Liver (tissue), 8 donors: ENCODE measurements at regions not wholly inside any gene's neighbourhood (a gene's known extent, or its start where the extent isn't known, plus 50 kb on each side); places are given as distances from the start of the nearest gene placed in this dataset.

Experiments used
- DNase-seq: peaks from one replicate; pipeline ENCODE4 v3.0.0-alpha.2; 2017; ENCODE audit warnings: low spot score
- H3K27ac ChIP-seq, 2 donors: one replicate each; pipeline ENCODE4 v1.7.0; 2013; ENCODE audit warnings: inconsistent platforms in 2 of 2, low read length in 2 of 2, control low read depth in 1 of 2, low read depth in 1 of 2, mild to moderate bottlenecking in 1 of 2
- H3K27me3 ChIP-seq, 4 donors: one replicate each; pipeline versions ENCODE4 v1.6.1 to v1.7.0; 2013; ENCODE audit warnings: low read length in 3 of 4, inconsistent platforms in 1 of 4, mild to moderate bottlenecking in 1 of 4, moderate library complexity in 1 of 4; ENCODE audit not compliant: control insufficient read depth in 4 of 4, insufficient read depth in 4 of 4
- H3K36me3 ChIP-seq, 4 donors: one replicate each; pipeline versions ENCODE4 v1.6.1 to v1.7.0; 2013; ENCODE audit warnings: low read length in 3 of 4, mild to moderate bottlenecking in 3 of 4, low read depth in 1 of 4, moderate library complexity in 1 of 4; ENCODE audit not compliant: control insufficient read depth in 4 of 4, insufficient read depth in 3 of 4
- H3K4me1 ChIP-seq, 4 donors: one replicate each; pipeline versions ENCODE4 v1.6.1 to v1.7.0; 2013; ENCODE audit warnings: low read length in 3 of 4, mild to moderate bottlenecking in 3 of 4, moderate library complexity in 1 of 4; ENCODE audit not compliant: control insufficient read depth in 4 of 4, insufficient read depth in 4 of 4
- H3K4me3 ChIP-seq, 3 donors: one replicate each; pipeline versions ENCODE4 v1.6.1 to v1.7.0; 2013; ENCODE audit warnings: low read length in 3 of 3, control low read depth in 1 of 3, low read depth in 1 of 3, mild to moderate bottlenecking in 1 of 3
- H3K9ac ChIP-seq, 2 donors: one replicate each; pipeline ENCODE4 v1.7.0; 2013; ENCODE audit warnings: low read length in 2 of 2, mild to moderate bottlenecking in 2 of 2, moderate library complexity in 2 of 2, control low read depth in 1 of 2, low read depth in 1 of 2
- H3K9me3 ChIP-seq, 4 donors: one replicate each; pipeline versions ENCODE4 v1.6.1 to v1.7.0; 2013; ENCODE audit warnings: low read length in 3 of 4; ENCODE audit not compliant: control insufficient read depth in 4 of 4
- FOXA1 ChIP-seq: IDR thresholded peaks from 2 replicates; pipeline ENCODE4 v1.6.1; 2016; ENCODE audit warnings: antibody characterized with exemption
- HNF4A ChIP-seq, 2 donors: conservative IDR thresholded peaks; 2 replicates each; pipeline ENCODE4 v1.6.1; 2016; ENCODE audit warnings: antibody characterized with exemption in 2 of 2, mild to moderate bottlenecking in 2 of 2
- JUND ChIP-seq, 2 donors: IDR thresholded peaks; 2 replicates each; pipeline ENCODE4 v1.6.1; 2016; ENCODE audit warnings: antibody characterized with exemption in 2 of 2
- NR2F2 ChIP-seq: IDR thresholded peaks from 2 replicates; pipeline ENCODE4 v1.6.1; 2016; ENCODE audit warnings: antibody characterized with exemption
- RAD21 ChIP-seq, 2 donors: IDR thresholded peaks; 2 replicates each; pipeline ENCODE4 v1.6.1; 2016; ENCODE audit warnings: antibody characterized with exemption in 2 of 2, mild to moderate bottlenecking in 2 of 2
- WGBS: extraction: QIAGEN DNeasy Blood & Tissue Kit; methylation state at CpG from one replicate; pipeline ENCODE4 v1.1.7; 2013; 5-methylcytosine and 5-hydroxymethylcytosine counted together
- TF ChIP-seq, protein P1 (sequence below): IDR thresholded peaks from 2 replicates; pipeline ENCODE4 v1.6.1; 2016; ENCODE audit warnings: antibody characterized with exemption
- TF ChIP-seq, protein P2 (sequence below): IDR thresholded peaks from 2 replicates; pipeline ENCODE4 v1.6.1; 2016; ENCODE audit warnings: antibody characterized with exemption, mild to moderate bottlenecking
- TF ChIP-seq, protein P3 (sequence below): fragments of 150-350 bp; IDR thresholded peaks from 2 replicates; pipeline ENCODE4 v1.5.1; 2017; ENCODE audit warnings: improper control_type of control experiment, low read depth, low read length; ENCODE audit not compliant: missing input control
- TF ChIP-seq, protein P4 (sequence below): IDR thresholded peaks from 2 replicates; pipeline ENCODE4 v1.6.1; 2016; ENCODE audit warnings: antibody characterized with exemption
- donor health status: healthy.
- donor health status: healthy.
- donor health status: healthy.
- donor health status: healthy.
- donor health status: healthy.

DNA sequence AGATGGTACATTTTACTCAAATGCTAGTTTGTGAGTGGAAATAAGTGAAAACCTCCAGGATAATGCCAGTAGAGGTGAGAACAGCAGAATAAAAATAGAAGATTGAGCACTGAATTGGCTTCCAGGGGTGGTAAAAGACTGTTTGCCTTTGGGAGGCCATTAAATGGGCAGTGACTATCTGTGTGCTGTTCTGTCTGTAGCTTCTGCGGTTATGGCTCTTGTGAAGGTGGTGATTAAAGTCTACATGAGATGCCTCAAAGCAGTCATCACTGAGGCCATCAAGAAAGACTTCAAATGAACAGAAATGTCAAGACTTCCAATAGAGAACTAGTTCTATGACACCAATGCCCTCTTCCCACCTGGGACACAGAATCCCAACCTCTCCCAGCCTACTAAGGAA, 108.8 kb downstream of the EFHB start:
- no peak overlapping the region for H3K4me3 ChIP-seq
- H3K9ac ChIP-seq: no peak overlapping the region
- TF ChIP-seq JUND (IDR thresholded peaks at IDR 0.05) (no peak), NR2F2 (no peak), HNF4A (conservative IDR thresholded peaks at IDR 0.05) (no peak)
- TF ChIP-seq, protein P1, sequence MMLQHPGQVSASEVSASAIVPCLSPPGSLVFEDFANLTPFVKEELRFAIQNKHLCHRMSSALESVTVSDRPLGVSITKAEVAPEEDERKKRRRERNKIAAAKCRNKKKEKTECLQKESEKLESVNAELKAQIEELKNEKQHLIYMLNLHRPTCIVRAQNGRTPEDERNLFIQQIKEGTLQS: no peak
- TF ChIP-seq, protein P2, sequence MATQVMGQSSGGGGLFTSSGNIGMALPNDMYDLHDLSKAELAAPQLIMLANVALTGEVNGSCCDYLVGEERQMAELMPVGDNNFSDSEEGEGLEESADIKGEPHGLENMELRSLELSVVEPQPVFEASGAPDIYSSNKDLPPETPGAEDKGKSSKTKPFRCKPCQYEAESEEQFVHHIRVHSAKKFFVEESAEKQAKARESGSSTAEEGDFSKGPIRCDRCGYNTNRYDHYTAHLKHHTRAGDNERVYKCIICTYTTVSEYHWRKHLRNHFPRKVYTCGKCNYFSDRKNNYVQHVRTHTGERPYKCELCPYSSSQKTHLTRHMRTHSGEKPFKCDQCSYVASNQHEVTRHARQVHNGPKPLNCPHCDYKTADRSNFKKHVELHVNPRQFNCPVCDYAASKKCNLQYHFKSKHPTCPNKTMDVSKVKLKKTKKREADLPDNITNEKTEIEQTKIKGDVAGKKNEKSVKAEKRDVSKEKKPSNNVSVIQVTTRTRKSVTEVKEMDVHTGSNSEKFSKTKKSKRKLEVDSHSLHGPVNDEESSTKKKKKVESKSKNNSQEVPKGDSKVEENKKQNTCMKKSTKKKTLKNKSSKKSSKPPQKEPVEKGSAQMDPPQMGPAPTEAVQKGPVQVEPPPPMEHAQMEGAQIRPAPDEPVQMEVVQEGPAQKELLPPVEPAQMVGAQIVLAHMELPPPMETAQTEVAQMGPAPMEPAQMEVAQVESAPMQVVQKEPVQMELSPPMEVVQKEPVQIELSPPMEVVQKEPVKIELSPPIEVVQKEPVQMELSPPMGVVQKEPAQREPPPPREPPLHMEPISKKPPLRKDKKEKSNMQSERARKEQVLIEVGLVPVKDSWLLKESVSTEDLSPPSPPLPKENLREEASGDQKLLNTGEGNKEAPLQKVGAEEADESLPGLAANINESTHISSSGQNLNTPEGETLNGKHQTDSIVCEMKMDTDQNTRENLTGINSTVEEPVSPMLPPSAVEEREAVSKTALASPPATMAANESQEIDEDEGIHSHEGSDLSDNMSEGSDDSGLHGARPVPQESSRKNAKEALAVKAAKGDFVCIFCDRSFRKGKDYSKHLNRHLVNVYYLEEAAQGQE: no peak
- TF ChIP-seq, protein P3, sequence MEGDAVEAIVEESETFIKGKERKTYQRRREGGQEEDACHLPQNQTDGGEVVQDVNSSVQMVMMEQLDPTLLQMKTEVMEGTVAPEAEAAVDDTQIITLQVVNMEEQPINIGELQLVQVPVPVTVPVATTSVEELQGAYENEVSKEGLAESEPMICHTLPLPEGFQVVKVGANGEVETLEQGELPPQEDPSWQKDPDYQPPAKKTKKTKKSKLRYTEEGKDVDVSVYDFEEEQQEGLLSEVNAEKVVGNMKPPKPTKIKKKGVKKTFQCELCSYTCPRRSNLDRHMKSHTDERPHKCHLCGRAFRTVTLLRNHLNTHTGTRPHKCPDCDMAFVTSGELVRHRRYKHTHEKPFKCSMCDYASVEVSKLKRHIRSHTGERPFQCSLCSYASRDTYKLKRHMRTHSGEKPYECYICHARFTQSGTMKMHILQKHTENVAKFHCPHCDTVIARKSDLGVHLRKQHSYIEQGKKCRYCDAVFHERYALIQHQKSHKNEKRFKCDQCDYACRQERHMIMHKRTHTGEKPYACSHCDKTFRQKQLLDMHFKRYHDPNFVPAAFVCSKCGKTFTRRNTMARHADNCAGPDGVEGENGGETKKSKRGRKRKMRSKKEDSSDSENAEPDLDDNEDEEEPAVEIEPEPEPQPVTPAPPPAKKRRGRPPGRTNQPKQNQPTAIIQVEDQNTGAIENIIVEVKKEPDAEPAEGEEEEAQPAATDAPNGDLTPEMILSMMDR: no peak
- no peak overlapping the region for H3K27ac ChIP-seq
- DNase-seq: no peak
- H3K9me3 ChIP-seq: no peaks in the 10 kb centered on the region
- no peaks in the 10 kb centered on the region for H3K4me1 ChIP-seq
- 58% methylated on average over 1 of the region's 1 CpG for WGBS
- H3K36me3 ChIP-seq: no peaks in the 10 kb centered on the region
- H3K27me3 ChIP-seq: no peaks in the 10 kb centered on the region

DNA sequence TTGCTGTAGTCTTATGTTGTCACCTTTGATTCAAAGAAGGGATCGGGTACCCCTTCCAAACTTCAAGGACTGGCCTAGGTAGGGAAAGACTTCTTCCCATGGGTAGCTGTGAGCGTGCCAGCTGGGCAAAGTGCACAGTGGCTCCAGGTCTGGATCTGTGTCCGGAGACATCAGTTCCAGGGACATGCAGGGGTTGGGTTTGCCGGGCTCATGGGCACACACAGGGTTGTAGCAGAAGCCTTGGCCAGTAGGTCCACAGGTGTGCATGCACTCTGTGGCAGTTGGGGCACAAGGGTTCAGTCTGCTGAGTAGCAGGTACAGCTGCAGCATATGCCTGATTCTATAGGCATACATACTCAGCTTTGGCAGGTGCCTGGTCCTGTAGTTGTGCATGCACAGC, 111.2 kb downstream of the EFHB start:
- Histone ChIP-seq H3K27me3 (no peaks in the 10 kb centered on the region), H3K4me3 (no peak overlapping the region), H3K27ac (no peak overlapping the region), H3K9ac (no peak overlapping the region), H3K4me1 (no peaks in the 10 kb centered on the region), H3K9me3 (no peaks in the 10 kb centered on the region), H3K36me3 (no peaks in the 10 kb centered on the region)
- WGBS: 86% methylated on average over 4 of the region's 4 CpGs
- no peak for TF ChIP-seq HNF4A (conservative IDR thresholded peaks at IDR 0.05)
- TF ChIP-seq, protein P4, sequence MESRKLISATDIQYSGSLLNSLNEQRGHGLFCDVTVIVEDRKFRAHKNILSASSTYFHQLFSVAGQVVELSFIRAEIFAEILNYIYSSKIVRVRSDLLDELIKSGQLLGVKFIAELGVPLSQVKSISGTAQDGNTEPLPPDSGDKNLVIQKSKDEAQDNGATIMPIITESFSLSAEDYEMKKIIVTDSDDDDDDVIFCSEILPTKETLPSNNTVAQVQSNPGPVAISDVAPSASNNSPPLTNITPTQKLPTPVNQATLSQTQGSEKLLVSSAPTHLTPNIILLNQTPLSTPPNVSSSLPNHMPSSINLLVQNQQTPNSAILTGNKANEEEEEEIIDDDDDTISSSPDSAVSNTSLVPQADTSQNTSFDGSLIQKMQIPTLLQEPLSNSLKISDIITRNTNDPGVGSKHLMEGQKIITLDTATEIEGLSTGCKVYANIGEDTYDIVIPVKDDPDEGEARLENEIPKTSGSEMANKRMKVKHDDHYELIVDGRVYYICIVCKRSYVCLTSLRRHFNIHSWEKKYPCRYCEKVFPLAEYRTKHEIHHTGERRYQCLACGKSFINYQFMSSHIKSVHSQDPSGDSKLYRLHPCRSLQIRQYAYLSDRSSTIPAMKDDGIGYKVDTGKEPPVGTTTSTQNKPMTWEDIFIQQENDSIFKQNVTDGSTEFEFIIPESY: no peak
- TF ChIP-seq FOXA1: no peak
- TF ChIP-seq, protein P3: no peak
- TF ChIP-seq RAD21 (IDR thresholded peaks at IDR 0.05): no peak
- TF ChIP-seq, protein P1: no peak
- no peak for DNase-seq
